Parathyroid adenoma (tissue), 2 donors: ENCODE measurements at regions not wholly inside any gene's neighbourhood (a gene's known extent, or its start where the extent isn't known, plus 50 kb on each side); places are given as distances from the start of the nearest gene placed in this dataset.
"Not testable (repeated sequence)": the region's sequence is repeated elsewhere in the genome, so short reads cannot be mapped to it uniquely, and the experiment has no call there.

Source experiments
- H2AFZ ChIP-seq: fragments of 300-600 bp; sonication (generic); one replicate; pipeline ENCODE4 v1.7.0; 2017; ENCODE audit warnings: antibody characterized with exemption, mild to moderate bottlenecking
- H3K27ac ChIP-seq: fragments of 300-600 bp; sonication (generic); one replicate; pipeline ENCODE4 v1.7.0; 2017
- H3K27me3 ChIP-seq: fragments of 300-600 bp; sonication (generic); one replicate; pipeline ENCODE4 v1.7.0; 2017; ENCODE audit warnings: low read length; ENCODE audit not compliant: control insufficient read depth, insufficient read depth
- H3K36me3 ChIP-seq: fragments of 300-600 bp; sonication (generic); one replicate; pipeline ENCODE4 v1.7.0; 2017; ENCODE audit warnings: low read length; ENCODE audit not compliant: control insufficient read depth, insufficient read depth
- H3K4me1 ChIP-seq: fragments of 300-600 bp; sonication (generic); one replicate; pipeline ENCODE4 v1.7.0; 2017; ENCODE audit warnings: control low read depth
- H3K4me2 ChIP-seq: fragments of 300-600 bp; sonication (generic); one replicate; pipeline ENCODE4 v1.7.0; 2017; ENCODE audit warnings: low read length
- H3K4me3 ChIP-seq: fragments of 300-600 bp; sonication (generic); one replicate; pipeline ENCODE4 v1.7.0; 2017; ENCODE audit warnings: low read depth, low read length
- H3K79me2 ChIP-seq: fragments of 300-600 bp; sonication (generic); one replicate; pipeline ENCODE4 v1.7.0; 2017; ENCODE audit warnings: control low read depth
- H3K9ac ChIP-seq: fragments of 300-600 bp; sonication (generic); one replicate; pipeline ENCODE4 v1.7.0; 2017; ENCODE audit warnings: mild to moderate bottlenecking
- H3K9me3 ChIP-seq: fragments of 300-600 bp; sonication (generic); one replicate; pipeline ENCODE4 v1.7.0; 2017; ENCODE audit warnings: low read length; ENCODE audit not compliant: control insufficient read depth
- CTCF ChIP-seq: fragments of 300-600 bp; sonication (generic); IDR thresholded peaks from one replicate; pipeline ENCODE4 v1.7.0; 2017; ENCODE audit warnings: antibody characterized with exemption, mild to moderate bottlenecking
- donor health status: primary hyperparathyroidism.

- no peak overlapping the region for H3K9ac ChIP-seq
- H2AFZ ChIP-seq = no peak overlapping the region
- H3K36me3 ChIP-seq = no peaks in the 10 kb centered on the region
- H3K27ac ChIP-seq = no peak overlapping the region
- no peak overlapping the region for H3K4me3 ChIP-seq
- H3K4me2 ChIP-seq = no peak overlapping the region
- no peaks in the 10 kb centered on the region for H3K4me1 ChIP-seq
- no peaks in the 10 kb centered on the region for H3K79me2 ChIP-seq
- no peak for TF ChIP-seq CTCF
- no peaks in the 10 kb centered on the region for H3K27me3 ChIP-seq
- H3K9me3 ChIP-seq = no peaks in the 10 kb centered on the region
Measured at GRCh38 chr1:219414250-219414649, 198.7 kb downstream of the ZC3H11B start.

- H3K9me3 ChIP-seq = no peaks in the 10 kb centered on the region
- H3K27ac ChIP-seq = no peak overlapping the region
Measured at GRCh38 chr1:219413536-219413935, 199.4 kb downstream of the ZC3H11B start.

GRCh38 chr1:219412772-219413171 lies 200.1 kb downstream of the ZC3H11B start:
- no peak overlapping the region for H3K9ac ChIP-seq
- H2AFZ ChIP-seq = no peak overlapping the region
- no peak for TF ChIP-seq CTCF
- no peak overlapping the region for H3K4me3 ChIP-seq
- H3K4me2 ChIP-seq = no peak overlapping the region
- no peak overlapping the region for H3K27ac ChIP-seq
- H3K4me1 ChIP-seq = no peaks in the 10 kb centered on the region
- H3K9me3 ChIP-seq = no peaks in the 10 kb centered on the region
- no peaks in the 10 kb centered on the region for H3K79me2 ChIP-seq
- H3K27me3 ChIP-seq = no peaks in the 10 kb centered on the region
- no peaks in the 10 kb centered on the region for H3K36me3 ChIP-seq

More at GRCh38 chr1:219413536-219413935, 199.4 kb downstream of the ZC3H11B start:
- Histone ChIP-seq H3K79me2 (no peaks in the 10 kb centered on the region), H3K36me3 (no peaks in the 10 kb centered on the region), H2AFZ (no peak overlapping the region), H3K4me2 (no peak overlapping the region), H3K4me3 (no peak overlapping the region), H3K27me3 (no peaks in the 10 kb centered on the region), H3K9ac (no peak overlapping the region), H3K4me1 (no peaks in the 10 kb centered on the region)
- TF ChIP-seq CTCF = no peak

GRCh38 chr1:219410721-219411120 lies 202.2 kb downstream of the ZC3H11B start:
- H3K27me3 ChIP-seq, H3K9me3 ChIP-seq, H2AFZ ChIP-seq, H3K36me3 ChIP-seq, H3K4me1 ChIP-seq, H3K27ac ChIP-seq, H3K4me3 ChIP-seq, H3K79me2 ChIP-seq, H3K4me2 ChIP-seq, H3K9ac ChIP-seq: not testable (repeated sequence)

GRCh38 chr1:219405531-219406331 lies 207.2 kb downstream of the ZC3H11B start:
- H3K27me3 ChIP-seq = no peaks in the 10 kb centered on the region

More at GRCh38 chr1:219405531-219406331, 207.2 kb downstream of the ZC3H11B start:
- Histone ChIP-seq H3K9ac (no peak overlapping the region), H3K36me3 (no peaks in the 10 kb centered on the region), H3K27ac (no peak overlapping the region), H3K79me2 (no peaks in the 10 kb centered on the region), H2AFZ (no peak overlapping the region), H3K4me3 (no peak overlapping the region), H3K9me3 (no peaks in the 10 kb centered on the region), H3K4me2 (no peak overlapping the region), H3K4me1 (no peaks in the 10 kb centered on the region)
- TF ChIP-seq CTCF = no peak
